SK-N-MC (cell line): ENCODE measurements at regions not wholly inside any gene's neighbourhood (a gene's known extent, or its start where the extent isn't known, plus 50 kb on each side); places are given as distances from the start of the nearest gene placed in this dataset.

Source experiments
- EZH2 ChIP-seq: fragments of 200-600 bp; sonication (generic); IDR thresholded peaks from one replicate; pipeline ENCODE4 v1.6.1; 2017; ENCODE audit warnings: antibody characterized with exemption
- POLR2AphosphoS5 ChIP-seq: IDR thresholded peaks from 2 replicates; pipeline ENCODE4 v1.6.1; 2012; ENCODE audit warnings: mild to moderate bottlenecking, low read depth, low read length, borderline replicate concordance

DNA sequence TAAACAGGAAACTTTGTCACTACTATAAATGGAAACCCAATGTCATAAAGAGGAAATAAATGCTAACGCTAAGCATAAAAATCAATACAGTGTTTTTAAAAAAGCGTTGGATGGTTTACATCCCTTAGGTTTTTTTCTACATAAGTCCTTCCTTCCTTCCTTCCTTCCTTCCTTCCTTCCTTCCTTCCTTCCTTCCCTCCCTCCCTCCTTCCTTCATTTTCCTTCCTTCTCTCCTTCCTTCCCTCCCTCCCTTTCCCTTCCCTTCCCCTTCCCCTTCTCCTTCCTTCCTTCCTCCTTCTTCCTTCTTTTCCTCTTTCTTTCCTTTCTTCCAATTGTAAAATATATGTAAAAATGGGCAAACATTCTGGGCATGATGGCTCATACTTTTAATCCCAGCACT, 108.3 kb downstream of the HAPSTR1 start:
- TF ChIP-seq POLR2AphosphoS5: no peak
- TF ChIP-seq EZH2: no peak
